MM.1S (cell line): ENCODE measurements at regions not wholly inside any gene's neighbourhood (a gene's known extent, or its start where the extent isn't known, plus 50 kb on each side); places are given as distances from the start of the nearest gene placed in this dataset.

Source experiments
- EZH2 ChIP-seq: fragments of 300-600 bp; sonication (generic); optimal IDR thresholded peaks from 2 replicates; pipeline ENCODE3; 2017; ENCODE audit warnings: low read depth, mild to moderate bottlenecking, antibody characterized with exemption, low read length, mixed read lengths
- EZH2phosphoT487 ChIP-seq: fragments of 300-600 bp; sonication (generic); IDR thresholded peaks from 2 replicates; pipeline ENCODE4 v1.6.1; 2018; ENCODE audit warnings: antibody characterized with exemption, low read length
- TF ChIP-seq, protein P1 (sequence below): fragments of 300-600 bp; sonication (generic); IDR thresholded peaks from 2 replicates; pipeline ENCODE4 v1.5.1; 2016; ENCODE audit warnings: antibody characterized with exemption, low read length, mixed read lengths

DNA sequence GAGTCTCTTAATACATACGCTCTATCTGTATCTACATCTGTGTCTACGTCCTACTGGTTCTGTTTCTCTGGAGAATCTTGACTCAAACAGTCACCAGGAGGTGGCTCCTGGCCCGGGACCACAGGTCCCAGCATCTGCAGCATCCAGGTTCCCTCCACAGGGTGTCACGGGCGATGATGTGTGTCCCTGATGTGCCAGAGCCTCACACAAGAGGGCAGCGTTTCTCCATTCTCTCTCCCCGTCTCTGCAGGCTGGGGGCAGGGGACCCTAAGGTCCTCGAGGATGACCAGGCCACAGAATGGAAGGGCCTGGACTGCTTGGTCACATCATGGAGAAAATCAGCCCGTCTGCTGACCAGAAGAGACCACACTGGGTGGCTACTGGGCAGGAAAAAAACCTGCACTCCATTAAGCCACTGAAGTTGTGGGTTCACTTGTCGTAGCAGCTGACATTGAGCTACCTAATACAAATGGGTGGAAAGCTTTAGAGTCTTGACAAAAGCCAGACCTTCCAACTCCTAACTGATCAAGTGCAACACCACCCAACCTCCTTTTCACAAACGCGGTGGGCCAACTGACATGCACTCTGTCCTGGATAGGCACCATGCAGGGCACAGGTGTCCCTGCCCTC lies 392.5 kb downstream of the CTTN start:
- TF ChIP-seq, protein P1, sequence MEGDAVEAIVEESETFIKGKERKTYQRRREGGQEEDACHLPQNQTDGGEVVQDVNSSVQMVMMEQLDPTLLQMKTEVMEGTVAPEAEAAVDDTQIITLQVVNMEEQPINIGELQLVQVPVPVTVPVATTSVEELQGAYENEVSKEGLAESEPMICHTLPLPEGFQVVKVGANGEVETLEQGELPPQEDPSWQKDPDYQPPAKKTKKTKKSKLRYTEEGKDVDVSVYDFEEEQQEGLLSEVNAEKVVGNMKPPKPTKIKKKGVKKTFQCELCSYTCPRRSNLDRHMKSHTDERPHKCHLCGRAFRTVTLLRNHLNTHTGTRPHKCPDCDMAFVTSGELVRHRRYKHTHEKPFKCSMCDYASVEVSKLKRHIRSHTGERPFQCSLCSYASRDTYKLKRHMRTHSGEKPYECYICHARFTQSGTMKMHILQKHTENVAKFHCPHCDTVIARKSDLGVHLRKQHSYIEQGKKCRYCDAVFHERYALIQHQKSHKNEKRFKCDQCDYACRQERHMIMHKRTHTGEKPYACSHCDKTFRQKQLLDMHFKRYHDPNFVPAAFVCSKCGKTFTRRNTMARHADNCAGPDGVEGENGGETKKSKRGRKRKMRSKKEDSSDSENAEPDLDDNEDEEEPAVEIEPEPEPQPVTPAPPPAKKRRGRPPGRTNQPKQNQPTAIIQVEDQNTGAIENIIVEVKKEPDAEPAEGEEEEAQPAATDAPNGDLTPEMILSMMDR = no peak
- TF ChIP-seq EZH2 (no peak), EZH2phosphoT487 (no peak)
